BE2C (cell line): ENCODE measurements at regions not wholly inside any gene's neighbourhood (a gene's known extent, or its start where the extent isn't known, plus 50 kb on each side); places are given as distances from the start of the nearest gene placed in this dataset.

Source experiments
- DNase-seq: peaks from one replicate; pipeline ENCODE4 v3.0.0-alpha.2; 2020
- H3K27me3 ChIP-seq: fragments of 250-450 bp; sonication (Bioruptor Pico); 2 replicates; pipeline ENCODE4 v1.5.1; 2020; ENCODE audit warnings: mild to moderate bottlenecking
- H3K36me3 ChIP-seq: fragments of 250-450 bp; sonication (Bioruptor Pico); 2 replicates; pipeline ENCODE4 v1.5.1; 2020; ENCODE audit warnings: mild to moderate bottlenecking
- H3K4me1 ChIP-seq: fragments of 250-450 bp; sonication (Bioruptor Pico); 2 replicates; pipeline ENCODE4 v1.5.1; 2020
- H3K4me3 ChIP-seq: 2 replicates; pipeline ENCODE4 v1.5.1; 2011; ENCODE audit warnings: low read depth, low read length
- H3K9me3 ChIP-seq: fragments of 250-450 bp; sonication (Bioruptor Pico); 2 replicates; pipeline ENCODE4 v1.5.1; 2020
- CTCF ChIP-seq: IDR thresholded peaks from 2 replicates; pipeline ENCODE4 v1.5.1; 2012; ENCODE audit warnings: mild to moderate bottlenecking, low read depth, low read length

- no peaks in the 10 kb centered on the region for H3K27me3 ChIP-seq
- H3K4me3 ChIP-seq: no peak overlapping the region
- TF ChIP-seq CTCF: no peak
- no peaks in the 10 kb centered on the region for H3K36me3 ChIP-seq
- DNase-seq: no peak
- H3K4me1 ChIP-seq: no peaks in the 10 kb centered on the region
- no peaks in the 10 kb centered on the region for H3K9me3 ChIP-seq
Measured at GRCh38 chr20:19027971-19028370, 184.5 kb upstream of the SLC24A3 start.

GRCh38 chr20:19041787-19042186, 170.7 kb upstream of the SLC24A3 start:
- no peak for TF ChIP-seq CTCF
- Histone ChIP-seq H3K36me3 (no peaks in the 10 kb centered on the region), H3K4me1 (no peaks in the 10 kb centered on the region), H3K4me3 (no peak overlapping the region), H3K9me3 (no peaks in the 10 kb centered on the region), H3K27me3 (no peaks in the 10 kb centered on the region)
- DNase-seq: no peak

DNA sequence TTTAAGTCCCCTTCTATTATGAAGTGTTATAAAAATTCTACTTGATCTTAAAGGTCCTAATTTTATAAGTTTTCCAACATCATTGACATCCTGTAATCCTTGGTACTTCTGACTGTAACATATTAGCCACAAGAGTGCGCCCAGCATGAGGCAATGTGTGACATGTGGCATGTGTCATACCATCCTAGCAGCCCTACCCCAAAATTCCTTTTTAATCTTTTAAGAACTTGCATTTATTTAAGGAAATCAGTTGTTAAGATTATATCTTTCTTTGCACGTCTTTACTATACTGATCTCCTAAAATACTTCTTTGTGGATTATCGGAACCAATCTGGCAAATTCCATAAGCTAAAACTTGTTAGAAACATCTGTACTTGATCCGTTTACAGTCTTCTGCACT, 167.1 kb upstream of the SLC24A3 start:
- Histone ChIP-seq H3K4me3 (no peak overlapping the region), H3K9me3 (no peaks in the 10 kb centered on the region), H3K27me3 (no peaks in the 10 kb centered on the region), H3K36me3 (no peaks in the 10 kb centered on the region), H3K4me1 (no peaks in the 10 kb centered on the region)
- TF ChIP-seq CTCF: no peak
- DNase-seq: no peak

GRCh38 chr20:19047040-19047950, 165.1 kb upstream of the SLC24A3 start:
- no peak for DNase-seq
- Histone ChIP-seq H3K4me1 (no peaks in the 10 kb centered on the region), H3K9me3 (no peaks in the 10 kb centered on the region), H3K4me3 (no peak overlapping the region), H3K27me3 (no peaks in the 10 kb centered on the region), H3K36me3 (no peaks in the 10 kb centered on the region)
- TF ChIP-seq CTCF: no peak

GRCh38 chr20:19047951-19048296, 164.5 kb upstream of the SLC24A3 start:
- Histone ChIP-seq H3K27me3 (no peaks in the 10 kb centered on the region), H3K4me3 (no peak overlapping the region), H3K9me3 (no peaks in the 10 kb centered on the region), H3K4me1 (no peaks in the 10 kb centered on the region), H3K36me3 (no peaks in the 10 kb centered on the region)
- TF ChIP-seq CTCF: no peak
- DNase-seq: no peak

DNA sequence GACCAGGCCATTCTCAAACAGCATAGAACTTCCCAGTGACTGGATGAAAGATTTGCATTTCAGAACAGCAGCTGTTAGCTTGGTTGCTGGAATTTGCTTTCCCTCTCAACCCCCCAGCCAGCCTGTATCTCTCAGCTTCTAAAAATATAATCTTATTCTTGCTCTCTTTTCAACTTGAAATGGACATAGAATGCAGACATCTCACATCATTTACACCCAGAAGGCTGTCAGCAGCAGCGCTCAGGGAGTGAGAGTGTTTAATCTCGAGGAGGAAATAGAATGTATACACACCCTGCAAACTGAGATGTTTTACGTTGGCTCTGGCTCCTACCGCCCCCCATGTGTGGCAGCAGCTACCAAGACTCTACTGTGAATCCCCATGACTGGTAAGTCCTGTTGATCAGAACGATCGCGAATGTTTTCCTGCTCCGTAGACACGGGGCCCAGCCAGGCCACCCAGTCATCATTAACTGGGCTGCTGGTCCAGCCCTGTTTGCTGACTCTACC, 163.4 kb upstream of the SLC24A3 start:
- H3K4me3 ChIP-seq: no peak overlapping the region
- no peaks in the 10 kb centered on the region for H3K9me3 ChIP-seq
- DNase-seq: no peak
- no peaks in the 10 kb centered on the region for H3K36me3 ChIP-seq
- no peaks in the 10 kb centered on the region for H3K4me1 ChIP-seq
- TF ChIP-seq CTCF: no peak
- H3K27me3 ChIP-seq: no peaks in the 10 kb centered on the region
